GM19240 (cell line): ENCODE measurements at regions not wholly inside any gene's neighbourhood (a gene's known extent, or its start where the extent isn't known, plus 50 kb on each side); places are given as distances from the start of the nearest gene placed in this dataset.
"Not testable (repeated sequence)": the region's sequence is repeated elsewhere in the genome, so short reads cannot be mapped to it uniquely, and the experiment has no call there.

ENCODE experiments used
- DNase-seq: peaks from one replicate; pipeline ENCODE4 v3.0.0; 2011; ENCODE audit warnings: low spot score; ENCODE audit not compliant: insufficient read length

- no peak for DNase-seq
These were observed 569.6 kb upstream of the BRINP1 start for GRCh38 chr9:119938871-119939270.

GRCh38 chr9:119934497-119934896, 565.3 kb upstream of the BRINP1 start:
- DNase-seq = no peak

GRCh38 chr9:119933191-119933590, 564.0 kb upstream of the BRINP1 start:
- DNase-seq = no peak

GRCh38 chr9:119924736-119925135, 555.5 kb upstream of the BRINP1 start:
- DNase-seq = no peak

- DNase-seq = no peak
These were observed 547.9 kb upstream of the BRINP1 start for GRCh38 chr9:119917175-119917574.

- no peak for DNase-seq
These were observed 537.8 kb upstream of the BRINP1 start for GRCh38 chr9:119907056-119907455.

- DNase-seq = no peak
These were observed 536.5 kb upstream of the BRINP1 start for GRCh38 chr9:119905724-119906123.

- no peak for DNase-seq
These were observed 534.6 kb upstream of the BRINP1 start for GRCh38 chr9:119903851-119904250.

GRCh38 chr9:119902611-119903010, 533.4 kb upstream of the BRINP1 start:
- no peak for DNase-seq

- no peak for DNase-seq
These were observed 529.1 kb upstream of the BRINP1 start for GRCh38 chr9:119898316-119898715.

GRCh38 chr9:119884438-119884837, 515.2 kb upstream of the BRINP1 start:
- DNase-seq = no peak

GRCh38 chr9:119881898-119882297, 512.7 kb upstream of the BRINP1 start:
- no peak for DNase-seq

- no peak for DNase-seq
These were observed 511.1 kb upstream of the BRINP1 start for GRCh38 chr9:119880361-119880760.

GRCh38 chr9:119877306-119877705, 508.1 kb upstream of the BRINP1 start:
- no peak for DNase-seq

- DNase-seq = no peak
These were observed 504.6 kb upstream of the BRINP1 start for GRCh38 chr9:119873877-119874276.

- DNase-seq = not testable (repeated sequence)
These were observed 501.0 kb upstream of the BRINP1 start for GRCh38 chr9:119870251-119870650.

- no peak for DNase-seq
These were observed 499.5 kb upstream of the BRINP1 start for GRCh38 chr9:119868694-119869093.

- no peak for DNase-seq
These were observed 492.6 kb upstream of the BRINP1 start for GRCh38 chr9:119861842-119862241.

GRCh38 chr9:119859128-119859527, 489.9 kb upstream of the BRINP1 start:
- DNase-seq = no peak

- DNase-seq = no peak
These were observed 483.9 kb upstream of the BRINP1 start for GRCh38 chr9:119853126-119853525.

GRCh38 chr9:119852390-119852789, 483.2 kb upstream of the BRINP1 start:
- DNase-seq = no peak

- no peak for DNase-seq
These were observed 475.2 kb upstream of the BRINP1 start for GRCh38 chr9:119844431-119844830.

GRCh38 chr9:119841016-119841415, 471.8 kb upstream of the BRINP1 start:
- DNase-seq = no peak

GRCh38 chr9:119839888-119840287, 470.7 kb upstream of the BRINP1 start:
- DNase-seq = no peak
